ENCODE measurements at regions not wholly inside any gene's neighbourhood (a gene's known extent, or its start where the extent isn't known, plus 50 kb on each side); places are given as distances from the start of the nearest gene placed in this dataset.

- H3K27ac Mint-ChIP-seq (ENCODE audit: unreplicated experiment): no peak overlapping the region
- DNase-seq (ENCODE audit: extremely low spot score, unreplicated experiment): no peak
- no peaks in the 10 kb centered on the region for H3K9me3 Mint-ChIP-seq (ENCODE audit: unreplicated experiment)
- H3K4me1 Mint-ChIP-seq (ENCODE audit: unreplicated experiment): peaks cover 5% of the 10 kb centered on the region
- H3K27me3 Mint-ChIP-seq (ENCODE audit: unreplicated experiment): no peaks in the 10 kb centered on the region
- H3K36me3 Mint-ChIP-seq (ENCODE audit: unreplicated experiment): no peaks in the 10 kb centered on the region
- TF ChIP-seq, protein P1, sequence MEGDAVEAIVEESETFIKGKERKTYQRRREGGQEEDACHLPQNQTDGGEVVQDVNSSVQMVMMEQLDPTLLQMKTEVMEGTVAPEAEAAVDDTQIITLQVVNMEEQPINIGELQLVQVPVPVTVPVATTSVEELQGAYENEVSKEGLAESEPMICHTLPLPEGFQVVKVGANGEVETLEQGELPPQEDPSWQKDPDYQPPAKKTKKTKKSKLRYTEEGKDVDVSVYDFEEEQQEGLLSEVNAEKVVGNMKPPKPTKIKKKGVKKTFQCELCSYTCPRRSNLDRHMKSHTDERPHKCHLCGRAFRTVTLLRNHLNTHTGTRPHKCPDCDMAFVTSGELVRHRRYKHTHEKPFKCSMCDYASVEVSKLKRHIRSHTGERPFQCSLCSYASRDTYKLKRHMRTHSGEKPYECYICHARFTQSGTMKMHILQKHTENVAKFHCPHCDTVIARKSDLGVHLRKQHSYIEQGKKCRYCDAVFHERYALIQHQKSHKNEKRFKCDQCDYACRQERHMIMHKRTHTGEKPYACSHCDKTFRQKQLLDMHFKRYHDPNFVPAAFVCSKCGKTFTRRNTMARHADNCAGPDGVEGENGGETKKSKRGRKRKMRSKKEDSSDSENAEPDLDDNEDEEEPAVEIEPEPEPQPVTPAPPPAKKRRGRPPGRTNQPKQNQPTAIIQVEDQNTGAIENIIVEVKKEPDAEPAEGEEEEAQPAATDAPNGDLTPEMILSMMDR (IDR thresholded peaks at IDR 0.05): no peak
- no peak overlapping the region for H3K4me3 Mint-ChIP-seq (ENCODE audit: unreplicated experiment)
These were observed 52.0 kb upstream of the KLF4 start for GRCh38 chr9:107541523-107541922.

DNA sequence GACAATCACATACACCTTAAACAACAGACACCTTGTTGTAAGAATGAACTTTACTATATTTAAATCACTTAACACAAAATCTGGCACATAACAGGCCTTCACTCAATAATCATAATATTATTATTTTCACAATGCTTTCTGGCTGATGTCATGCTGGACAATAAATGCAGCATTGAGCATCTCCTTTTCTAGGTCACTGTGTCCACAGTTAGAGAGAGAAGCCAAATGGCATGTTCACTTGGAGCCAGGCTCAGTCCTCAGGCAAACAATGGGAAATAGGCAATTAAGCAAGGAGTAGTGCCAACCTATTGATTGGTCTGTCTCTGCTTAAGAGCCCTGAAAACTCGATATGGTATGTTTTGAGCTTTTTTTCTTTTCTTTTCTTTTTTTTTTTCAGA lies 50.6 kb upstream of the KLF4 start:
- Mint-ChIP-seq H3K36me3 (ENCODE audit: unreplicated experiment) (no peaks in the 10 kb centered on the region), H3K4me1 (ENCODE audit: unreplicated experiment) (peaks cover 5% of the 10 kb centered on the region), H3K27ac (ENCODE audit: unreplicated experiment) (no peak overlapping the region), H3K4me3 (ENCODE audit: unreplicated experiment) (no peak overlapping the region), H3K9me3 (ENCODE audit: unreplicated experiment) (no peaks in the 10 kb centered on the region), H3K27me3 (ENCODE audit: unreplicated experiment) (no peaks in the 10 kb centered on the region)
- no peak for DNase-seq (ENCODE audit: extremely low spot score, unreplicated experiment)
- TF ChIP-seq, protein P1 (IDR thresholded peaks at IDR 0.05): no peak

GRCh38 chr9:107539427-107540163 lies 50.0 kb upstream of the KLF4 start:
- DNase-seq (ENCODE audit: extremely low spot score, unreplicated experiment): no peak
- H3K27ac Mint-ChIP-seq (ENCODE audit: unreplicated experiment): no peak overlapping the region
- no peaks in the 10 kb centered on the region for H3K9me3 Mint-ChIP-seq (ENCODE audit: unreplicated experiment)
- no peak overlapping the region for H3K4me3 Mint-ChIP-seq (ENCODE audit: unreplicated experiment)
- H3K4me1 Mint-ChIP-seq (ENCODE audit: unreplicated experiment): peaks cover 5% of the 10 kb centered on the region
- no peaks in the 10 kb centered on the region for H3K27me3 Mint-ChIP-seq (ENCODE audit: unreplicated experiment)
- TF ChIP-seq, protein P1 (IDR thresholded peaks at IDR 0.05): no peak
- no peaks in the 10 kb centered on the region for H3K36me3 Mint-ChIP-seq (ENCODE audit: unreplicated experiment)

Measured in osteocyte (in vitro differentiated cells).